ENCODE measurements at regions not wholly inside any gene's neighbourhood (a gene's known extent, or its start where the extent isn't known, plus 50 kb on each side); places are given as distances from the start of the nearest gene placed in this dataset.
"Not testable (repeated sequence)": the region's sequence is repeated elsewhere in the genome, so short reads cannot be mapped to it uniquely, and the experiment has no call there.

DNA sequence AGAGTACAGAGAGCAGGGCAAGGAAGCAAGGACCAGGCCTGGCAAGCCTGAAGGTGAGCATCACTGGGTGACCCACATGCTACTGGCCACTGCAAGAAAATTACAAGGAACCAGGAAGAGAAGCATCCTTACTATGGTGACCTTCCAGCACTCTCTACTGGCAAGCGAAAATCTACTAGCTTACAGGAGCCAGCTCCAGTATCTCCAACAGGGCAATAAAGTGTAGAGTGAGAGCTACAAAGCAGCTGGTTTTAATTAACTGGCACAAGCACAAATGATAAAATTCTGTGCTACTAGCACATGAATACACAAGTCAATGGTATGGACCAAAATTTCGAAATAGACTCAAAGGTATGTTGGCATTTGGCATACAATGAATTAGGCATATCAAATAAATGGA is 113.3 kb upstream of the CAST start:
- no peak for DNase-seq (ENCODE audit: insufficient read length, low spot score)
- no peak for FAIRE-seq
- TF ChIP-seq POLR2A (IDR thresholded peaks at IDR 0.05; ENCODE audit: low read depth, low read length) = no peak

DNA sequence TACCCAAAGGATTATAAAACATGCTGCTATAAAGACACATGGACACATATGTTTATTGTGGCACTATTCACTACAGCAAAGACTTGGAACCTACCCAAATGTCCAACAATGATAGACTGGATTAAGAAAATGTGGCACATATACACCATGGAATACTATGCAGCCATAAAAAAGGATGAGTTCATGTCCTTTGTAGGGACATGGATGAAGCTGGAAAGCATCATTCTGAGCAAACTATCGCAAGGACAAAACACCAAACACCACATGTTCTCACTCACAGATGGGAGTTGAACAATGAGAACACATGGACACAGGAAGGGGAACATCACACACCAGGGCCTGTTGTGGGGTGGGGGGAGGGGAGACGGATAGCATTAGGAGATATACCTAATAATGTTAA is 101.3 kb upstream of the CAST start:
- not testable (repeated sequence) for FAIRE-seq; DNase-seq (ENCODE audit: insufficient read length, low spot score)

DNA sequence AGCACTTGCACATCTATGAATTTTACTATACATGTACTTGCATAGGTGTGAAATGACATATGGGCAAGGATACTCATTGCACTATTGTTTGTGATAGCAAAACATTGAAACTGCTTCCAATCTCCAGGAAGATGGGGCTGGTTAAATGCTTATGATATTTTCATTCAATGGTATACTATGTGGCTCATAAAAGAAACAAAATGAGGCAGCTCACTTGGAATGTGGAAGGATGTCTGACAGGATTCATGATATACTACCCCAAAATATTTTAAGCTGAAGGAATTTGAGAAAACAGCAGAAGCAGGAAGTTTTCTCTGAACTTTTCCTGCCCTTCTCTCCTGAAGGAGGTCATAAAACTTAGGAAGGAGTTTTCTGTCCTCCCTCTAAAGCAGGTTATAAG is 99.6 kb upstream of the CAST start:
- DNase-seq (ENCODE audit: insufficient read length, low spot score) (peak; percentile 22), FAIRE-seq (peak; percentile 27)
- TF ChIP-seq POLR2A (IDR thresholded peaks at IDR 0.05; ENCODE audit: low read depth, low read length) = no peak

DNA sequence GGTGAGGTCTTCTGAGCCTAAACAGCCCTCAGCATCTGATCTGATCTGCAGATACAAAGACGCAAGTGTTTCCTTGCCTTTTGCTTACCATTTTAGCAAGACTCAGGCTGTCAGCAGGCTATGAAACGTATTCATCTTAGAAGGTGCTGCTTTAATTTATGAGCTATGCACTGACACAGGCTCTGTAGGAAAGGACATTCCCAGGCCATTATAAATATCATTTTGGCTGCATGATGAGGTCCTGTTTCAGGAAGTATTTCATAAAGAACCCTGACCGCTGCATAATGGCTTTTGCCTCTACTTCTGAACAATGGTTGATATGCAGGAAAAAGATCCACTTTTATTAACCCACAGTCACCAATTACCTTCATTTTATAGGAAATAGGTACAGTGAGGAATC is 98.4 kb upstream of the CAST start:
- no peak for FAIRE-seq
- no peak for DNase-seq (ENCODE audit: insufficient read length, low spot score)

DNA sequence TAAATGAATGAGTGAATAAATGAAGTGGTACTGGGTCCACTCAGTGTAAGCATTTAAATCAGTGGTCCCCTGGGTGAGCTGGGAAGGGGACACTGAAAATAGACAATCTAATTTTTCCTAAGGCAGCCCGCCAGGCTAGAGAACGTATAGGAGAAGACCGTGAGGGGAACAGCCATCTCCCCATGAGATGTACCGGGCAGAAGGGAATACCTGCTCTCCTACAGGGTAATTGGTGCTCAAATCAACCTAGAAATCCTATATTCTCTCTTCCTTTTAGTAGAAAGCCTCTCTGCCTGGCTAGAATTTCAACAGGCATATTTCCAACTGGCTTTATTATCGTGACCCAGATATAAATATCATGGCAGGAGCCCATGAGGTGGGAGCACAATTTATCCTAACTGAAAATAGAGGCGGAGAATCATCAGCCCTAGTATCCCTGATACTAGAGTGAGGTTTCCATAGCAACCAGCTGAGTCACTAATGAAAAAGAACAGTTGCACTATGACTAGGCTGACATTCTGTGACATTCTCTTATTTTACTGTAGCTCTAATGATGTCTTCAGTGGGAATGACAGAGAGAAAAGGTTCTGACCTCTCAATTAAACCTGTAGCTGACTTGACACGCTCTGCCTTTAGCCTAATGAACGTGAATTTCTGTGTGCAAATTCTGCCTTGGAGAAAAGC is 96.5 kb upstream of the CAST start:
- peak; percentile 16 for DNase-seq (ENCODE audit: insufficient read length, low spot score)
- peak; percentile 36 for FAIRE-seq
- no peak for TF ChIP-seq POLR2A (IDR thresholded peaks at IDR 0.05; ENCODE audit: low read depth, low read length)

More for the DNA sequence above, 98.4 kb upstream of the CAST start:
- no peak for TF ChIP-seq POLR2A (IDR thresholded peaks at IDR 0.05; ENCODE audit: low read depth, low read length)

DNA sequence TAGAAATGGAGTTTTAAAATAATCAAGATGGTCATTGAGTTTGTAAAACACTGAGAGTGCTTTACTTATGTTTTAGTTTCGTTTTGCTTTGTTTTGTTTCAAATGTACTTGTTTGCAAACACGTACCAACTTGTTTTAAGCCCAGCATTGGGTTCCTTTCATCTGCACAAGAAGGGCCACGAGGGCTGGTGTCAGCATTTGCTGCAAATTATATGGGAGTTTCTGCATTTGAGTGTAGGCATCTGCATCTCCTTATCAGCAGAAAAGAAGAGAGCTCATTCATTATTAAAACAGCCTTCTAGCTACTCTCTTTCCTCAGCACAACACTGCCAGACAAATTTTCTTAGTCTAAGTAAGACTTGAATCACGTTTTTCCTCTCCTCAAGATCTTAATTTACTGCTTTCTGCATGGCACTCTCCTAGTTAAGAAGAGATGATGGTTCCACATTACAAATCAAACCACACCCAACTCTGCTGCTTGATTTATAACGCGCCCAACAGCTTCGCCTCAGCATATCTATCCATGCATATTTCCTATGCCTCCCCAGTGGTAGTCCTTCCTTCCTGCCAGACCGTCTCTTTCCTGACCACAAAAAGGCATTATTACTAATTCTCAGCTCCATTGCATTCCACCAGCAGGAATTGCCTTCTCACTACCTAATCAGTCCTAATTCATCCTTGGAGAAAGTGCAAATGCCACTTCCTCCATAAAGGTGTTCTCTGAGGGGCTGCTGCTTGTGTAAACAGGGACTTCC is 95.2 kb upstream of the CAST start:
- FAIRE-seq (peak; percentile 93), DNase-seq (ENCODE audit: insufficient read length, low spot score) (no peak)
- no peak for TF ChIP-seq POLR2A (IDR thresholded peaks at IDR 0.05; ENCODE audit: low read depth, low read length)

DNA sequence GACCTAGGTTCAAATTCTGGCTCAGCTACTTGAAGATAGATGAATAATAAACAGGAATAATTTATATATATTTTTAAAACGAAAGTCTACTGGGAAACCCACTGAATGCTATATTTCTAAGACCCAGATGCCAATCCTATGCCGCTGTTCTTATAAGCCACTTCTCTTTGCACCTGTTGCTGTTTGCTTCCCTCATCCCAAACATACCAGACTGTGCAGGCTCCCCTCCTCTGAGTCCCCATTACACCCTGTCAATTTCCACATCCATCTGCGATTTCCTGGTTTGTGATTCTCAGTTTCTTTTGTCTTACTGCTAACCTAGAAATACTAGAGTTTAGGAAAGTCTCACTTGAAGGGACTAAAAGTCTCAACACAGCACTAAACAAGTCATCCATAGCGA is 92.8 kb upstream of the CAST start:
- no peak for FAIRE-seq
- no peak for TF ChIP-seq POLR2A (IDR thresholded peaks at IDR 0.05; ENCODE audit: low read depth, low read length)
- DNase-seq (ENCODE audit: insufficient read length, low spot score) = no peak

DNA sequence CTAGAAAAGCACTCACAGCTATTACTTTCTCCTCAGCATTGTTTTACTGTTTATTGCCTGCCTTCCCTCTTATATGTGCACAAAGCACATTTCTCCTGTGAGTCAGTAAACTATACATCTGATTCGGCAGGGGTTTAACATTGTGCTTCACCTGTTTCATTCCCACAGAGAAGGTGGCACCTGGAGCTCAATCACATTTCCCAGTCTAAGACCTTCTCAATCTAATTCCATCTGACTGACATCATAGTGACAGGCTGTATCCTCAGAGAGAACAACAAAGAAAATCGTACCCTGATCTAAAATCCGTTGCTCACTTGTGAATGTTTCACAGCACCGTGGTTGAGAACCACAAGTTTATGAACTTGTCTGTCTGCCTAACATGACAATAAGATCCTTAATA is 92.4 kb upstream of the CAST start:
- FAIRE-seq (no peak), DNase-seq (ENCODE audit: insufficient read length, low spot score) (no peak)
- no peak for TF ChIP-seq POLR2A (IDR thresholded peaks at IDR 0.05; ENCODE audit: low read depth, low read length)

DNA sequence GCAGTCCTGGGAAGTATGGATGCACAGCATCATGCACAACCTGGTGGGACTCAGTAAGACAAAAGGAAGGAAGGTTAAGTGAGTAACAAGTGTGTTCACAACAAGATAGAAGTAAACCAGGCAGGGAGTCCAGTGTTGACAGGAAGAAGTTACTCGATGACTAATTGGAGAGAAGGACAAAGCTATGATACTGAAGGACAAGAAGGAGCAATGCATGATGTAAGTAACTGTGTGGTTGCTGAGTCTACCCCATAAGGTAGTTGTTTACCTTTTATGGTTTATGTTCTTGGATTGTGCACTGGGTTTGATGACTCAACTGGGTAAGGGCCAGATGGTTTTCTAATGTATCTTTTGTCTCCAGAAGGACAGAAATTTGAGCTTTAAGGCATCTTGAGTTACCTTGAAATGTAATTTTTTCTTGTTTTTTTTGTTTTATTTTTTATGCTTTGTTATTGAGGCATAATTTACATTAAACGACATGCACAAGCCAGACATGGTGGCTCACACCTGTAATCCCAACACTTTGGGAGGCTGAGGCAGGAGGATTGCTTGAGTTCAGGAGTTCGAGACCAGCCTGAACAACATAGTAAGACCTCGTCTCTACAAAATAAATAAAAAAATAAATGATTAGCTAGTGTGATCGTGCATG is 89.2 kb upstream of the CAST start:
- peak; percentile 99 for FAIRE-seq
- TF ChIP-seq POLR2A (IDR thresholded peaks at IDR 0.05; ENCODE audit: low read depth, low read length) = no peak

DNA sequence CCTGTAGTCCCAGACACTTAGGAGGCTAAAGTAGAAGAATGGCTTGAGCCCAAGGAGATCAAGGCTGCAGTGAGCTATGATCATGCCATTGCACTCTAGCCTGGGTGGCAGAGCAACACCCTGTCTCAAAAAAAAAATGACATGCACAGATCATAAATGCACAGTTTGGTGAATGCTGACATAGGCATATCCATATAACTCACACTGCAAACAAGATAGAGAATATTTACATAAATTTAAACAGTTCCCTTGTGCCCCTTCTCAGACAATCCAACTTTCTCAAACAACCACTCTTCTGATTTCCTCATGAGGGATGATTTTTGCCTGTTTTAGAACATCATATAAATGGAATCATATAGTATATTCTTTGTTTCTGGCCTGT is 88.7 kb upstream of the CAST start:
- FAIRE-seq (no peak), DNase-seq (ENCODE audit: insufficient read length, low spot score) (no peak)
- no peak for TF ChIP-seq POLR2A (IDR thresholded peaks at IDR 0.05; ENCODE audit: low read depth, low read length)

More for the DNA sequence above, 89.2 kb upstream of the CAST start:
- DNase-seq (ENCODE audit: insufficient read length, low spot score) = peak; percentile 72

DNA sequence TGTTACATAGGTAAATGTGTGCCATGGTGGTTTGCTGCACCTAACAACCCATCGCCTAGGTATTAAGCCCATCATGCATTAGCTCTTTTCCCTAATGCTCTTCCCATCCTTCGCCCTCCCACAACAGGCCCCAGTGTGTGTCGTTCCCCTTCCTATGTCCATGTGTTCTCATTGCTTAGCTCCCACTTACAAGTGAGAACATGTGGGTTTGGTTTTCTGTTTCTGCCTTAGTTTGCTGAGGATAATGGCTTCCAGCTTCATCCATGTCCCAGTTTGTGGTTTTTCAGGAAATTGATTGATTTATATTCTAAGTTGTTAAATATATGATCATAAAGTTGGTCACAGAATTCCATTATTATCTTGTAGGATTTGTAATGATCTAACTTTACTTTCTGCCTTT is 85.3 kb upstream of the CAST start:
- FAIRE-seq (no peak), DNase-seq (ENCODE audit: insufficient read length, low spot score) (no peak)
- TF ChIP-seq POLR2A (IDR thresholded peaks at IDR 0.05; ENCODE audit: low read depth, low read length) = no peak

DNA sequence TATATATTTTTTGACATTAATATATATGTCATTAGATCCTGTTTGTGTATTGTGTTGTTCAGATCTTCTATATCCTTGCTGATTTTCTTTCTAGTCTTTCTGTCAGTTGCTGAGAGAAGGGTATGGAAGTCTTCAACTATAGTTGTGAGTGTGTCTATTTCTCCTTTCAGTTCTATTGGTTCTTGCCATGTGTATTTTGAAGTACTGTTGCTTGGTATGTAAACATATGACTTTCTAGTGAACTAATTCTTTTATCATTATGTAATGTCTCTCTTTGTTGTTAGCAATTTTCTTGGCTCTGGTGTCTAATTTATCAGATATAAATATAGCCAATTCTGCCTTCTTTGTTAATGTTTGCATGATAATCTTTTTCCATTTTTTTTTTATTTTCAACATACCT is 84.3 kb upstream of the CAST start:
- FAIRE-seq = no peak
- DNase-seq (ENCODE audit: insufficient read length, low spot score) = no peak
- no peak for TF ChIP-seq POLR2A (IDR thresholded peaks at IDR 0.05; ENCODE audit: low read depth, low read length)

DNA sequence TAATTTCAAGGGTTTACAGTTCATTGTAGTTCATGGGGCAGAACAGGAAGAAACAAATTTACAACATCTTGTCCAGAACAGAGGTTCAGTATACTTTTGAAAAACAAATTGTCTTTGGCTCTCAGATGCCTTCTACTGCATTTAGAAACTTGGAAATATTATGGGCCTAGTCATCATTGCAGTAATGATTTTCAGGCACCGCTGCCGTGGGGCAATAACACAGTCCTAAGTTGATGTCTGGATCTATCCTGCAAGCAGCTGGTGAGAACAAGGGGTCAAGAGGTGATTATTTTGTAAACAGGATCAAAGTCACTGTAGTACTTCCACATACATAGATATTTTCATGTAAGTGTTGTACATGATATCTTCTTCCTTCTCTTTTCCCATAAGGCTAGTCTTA is 82.5 kb upstream of the CAST start:
- TF ChIP-seq POLR2A (IDR thresholded peaks at IDR 0.05; ENCODE audit: low read depth, low read length) = no peak
- FAIRE-seq = no peak
- no peak for DNase-seq (ENCODE audit: insufficient read length, low spot score)

DNA sequence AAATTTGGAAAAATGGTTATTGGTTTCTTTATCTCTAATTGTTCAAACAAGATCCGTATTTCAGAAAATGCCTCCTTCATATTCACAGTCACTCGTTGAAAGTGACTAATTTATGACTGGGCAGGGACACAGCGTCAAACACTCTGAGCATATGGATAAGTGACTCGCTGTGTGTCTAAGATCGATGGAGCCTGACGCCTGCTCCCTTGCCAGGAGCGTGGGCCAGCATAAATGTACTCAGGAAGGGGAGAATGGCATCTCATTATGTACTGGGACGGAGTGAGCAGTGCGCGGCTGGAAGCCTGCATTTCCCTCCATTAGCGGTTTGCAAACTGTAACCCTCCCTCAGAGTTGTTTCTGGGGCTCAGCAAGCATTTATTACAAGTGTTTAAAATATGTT is 79.8 kb upstream of the CAST start:
- no peak for TF ChIP-seq POLR2A (IDR thresholded peaks at IDR 0.05; ENCODE audit: low read depth, low read length)
- FAIRE-seq = peak; percentile 93
- peak; percentile 17 for DNase-seq (ENCODE audit: insufficient read length, low spot score)

DNA sequence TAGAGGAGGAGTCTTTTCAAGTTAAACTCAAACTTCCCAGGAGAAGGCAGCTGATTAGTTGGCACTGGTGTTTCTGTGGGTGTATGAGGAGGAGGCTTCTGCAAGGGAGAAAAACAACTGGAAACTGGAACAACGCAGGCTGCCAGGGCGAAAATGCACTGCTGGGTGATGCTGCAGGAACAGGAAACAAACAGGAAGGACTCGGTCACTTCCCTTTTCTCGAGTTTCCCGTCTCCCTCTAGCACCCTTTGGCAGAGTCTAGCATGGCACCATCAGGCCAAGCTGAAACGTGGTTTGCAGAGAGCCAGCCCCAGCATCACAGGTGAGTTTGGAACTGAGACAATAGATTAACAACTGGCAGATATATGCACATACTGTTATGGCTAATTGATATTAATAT is 77.5 kb upstream of the CAST start:
- no peak for TF ChIP-seq POLR2A (IDR thresholded peaks at IDR 0.05; ENCODE audit: low read depth, low read length)
- DNase-seq (ENCODE audit: insufficient read length, low spot score) (no peak), FAIRE-seq (no peak)

Data from H54 (cell line).